ENCODE measurements at regions not wholly inside any gene's neighbourhood (a gene's known extent, or its start where the extent isn't known, plus 50 kb on each side); places are given as distances from the start of the nearest gene placed in this dataset.

DNA sequence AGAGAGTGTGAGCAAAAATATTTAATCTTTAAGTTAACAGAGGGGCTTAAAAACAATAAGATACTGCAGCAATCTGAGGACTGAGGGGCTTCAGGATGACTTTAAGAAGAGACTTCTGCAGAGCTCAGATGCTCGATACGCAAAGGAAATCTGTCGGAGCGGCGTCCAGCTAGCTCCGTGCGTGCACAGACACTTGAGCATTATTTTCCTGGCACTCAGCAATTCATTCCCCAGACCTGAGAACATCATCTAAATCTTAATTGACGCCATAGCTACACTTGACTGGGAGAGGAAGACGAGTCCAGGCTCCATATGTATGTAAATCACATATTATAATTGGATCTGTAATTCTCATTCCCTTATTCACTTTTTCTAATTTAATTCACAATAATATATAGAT is 228.2 kb downstream of the SOD2 start:
- Histone ChIP-seq H3K27ac (no peak overlapping the region), H3K36me3 (no peaks in the 10 kb centered on the region), H3K9me3 (no peaks in the 10 kb centered on the region), H3K4me3 (no peak overlapping the region), H3K4me1 (no peaks in the 10 kb centered on the region), H3K27me3 (peaks cover 0 to 7% (median 0%) of the 10 kb centered on the region in 7 donors)
- WGBS, 2 donors, result 65 to 72% methylated on average over 9 of the region's 9 CpGs
- ATAC-seq, result peak in 2 of 8 donors; percentile 42 to 73
- TF ChIP-seq, protein P1, sequence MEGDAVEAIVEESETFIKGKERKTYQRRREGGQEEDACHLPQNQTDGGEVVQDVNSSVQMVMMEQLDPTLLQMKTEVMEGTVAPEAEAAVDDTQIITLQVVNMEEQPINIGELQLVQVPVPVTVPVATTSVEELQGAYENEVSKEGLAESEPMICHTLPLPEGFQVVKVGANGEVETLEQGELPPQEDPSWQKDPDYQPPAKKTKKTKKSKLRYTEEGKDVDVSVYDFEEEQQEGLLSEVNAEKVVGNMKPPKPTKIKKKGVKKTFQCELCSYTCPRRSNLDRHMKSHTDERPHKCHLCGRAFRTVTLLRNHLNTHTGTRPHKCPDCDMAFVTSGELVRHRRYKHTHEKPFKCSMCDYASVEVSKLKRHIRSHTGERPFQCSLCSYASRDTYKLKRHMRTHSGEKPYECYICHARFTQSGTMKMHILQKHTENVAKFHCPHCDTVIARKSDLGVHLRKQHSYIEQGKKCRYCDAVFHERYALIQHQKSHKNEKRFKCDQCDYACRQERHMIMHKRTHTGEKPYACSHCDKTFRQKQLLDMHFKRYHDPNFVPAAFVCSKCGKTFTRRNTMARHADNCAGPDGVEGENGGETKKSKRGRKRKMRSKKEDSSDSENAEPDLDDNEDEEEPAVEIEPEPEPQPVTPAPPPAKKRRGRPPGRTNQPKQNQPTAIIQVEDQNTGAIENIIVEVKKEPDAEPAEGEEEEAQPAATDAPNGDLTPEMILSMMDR (IDR thresholded peaks at IDR 0.05), result no peak
- intact Hi-C loops (cut with DNase I), result loop anchor here in 3 of 10 donors (5.0 to 10.0 kb wide), 2 partner anchors 290 to 293 kb away; no protein-coding TSS in a partner anchor
- DNase-seq, result no peak

DNA sequence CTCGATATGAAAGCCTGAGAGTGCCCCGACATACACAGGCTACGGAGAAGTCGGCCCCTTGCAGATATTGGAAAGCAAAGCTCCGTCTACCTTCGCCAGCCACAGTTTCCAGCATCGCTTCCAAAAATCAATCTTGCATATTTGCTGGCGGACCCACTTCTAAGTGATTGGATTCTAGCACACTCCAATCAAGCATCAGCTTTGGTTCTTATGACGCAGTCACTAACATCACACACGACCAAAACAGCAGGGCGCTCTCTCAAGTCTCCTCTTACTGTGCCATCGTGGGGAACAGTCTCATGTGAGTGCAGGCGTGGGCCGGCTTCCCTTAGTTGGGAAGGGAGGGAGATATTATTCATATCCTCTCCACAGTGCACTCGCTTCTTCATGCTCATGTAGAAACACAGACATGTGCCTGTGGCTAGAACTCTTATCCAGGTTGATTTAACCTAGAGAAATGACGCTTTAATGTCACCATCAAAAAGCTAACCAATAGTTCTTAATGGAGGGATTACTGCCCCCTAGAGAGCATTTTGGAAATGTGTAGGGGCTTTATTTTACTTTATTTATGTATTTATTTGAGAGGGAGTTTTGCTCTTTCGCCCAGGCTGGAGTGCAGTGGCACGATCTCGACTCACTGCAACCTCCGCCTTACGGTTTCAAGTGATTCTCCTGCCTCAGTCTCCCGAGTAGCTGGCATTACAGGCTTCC is 229.8 kb downstream of the SOD2 start:
- intact Hi-C loops (cut with DNase I), result loop anchor here in 2 of 10 donors (5.0 to 10.0 kb wide), 2 partner anchors 288 to 291 kb away; no protein-coding TSS in a partner anchor
- Histone ChIP-seq H3K36me3 (no peaks in the 10 kb centered on the region), H3K9me3 (no peaks in the 10 kb centered on the region), H3K27me3 (peaks cover 0 to 7% (median 0%) of the 10 kb centered on the region in 7 donors), H3K27ac (no peak overlapping the region), H3K4me3 (no peak overlapping the region), H3K4me1 (no peaks in the 10 kb centered on the region)
- TF ChIP-seq, protein P1 (IDR thresholded peaks at IDR 0.05), result peak in 5 of 9 donors; percentile 19 to 48 (median 27)
- whole genome bisulfite sequencing, 2 donors, result 72 to 81% methylated on average over 22 of the region's 22 CpGs
- ATAC-seq, result no peak
- DNase-seq, result no peak

DNA sequence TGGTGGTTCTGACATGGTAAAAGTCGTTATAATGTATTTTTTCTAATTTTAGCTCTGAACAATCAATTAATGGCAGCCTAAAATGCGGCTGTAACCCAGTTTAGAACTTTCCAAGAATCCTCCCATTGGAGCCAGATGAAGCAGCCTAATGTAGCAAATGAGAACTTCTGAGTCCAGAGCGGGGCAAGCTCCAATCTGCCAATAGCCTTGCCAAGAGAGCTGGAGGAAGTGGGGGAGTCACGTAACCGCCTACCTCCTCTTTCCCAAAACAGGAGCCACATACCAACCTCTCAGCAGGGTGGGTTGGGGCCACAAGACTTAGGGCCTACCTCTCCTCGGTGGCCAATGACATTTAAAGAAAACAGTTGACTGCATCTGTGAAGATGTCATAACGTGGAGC is 230.6 kb downstream of the SOD2 start:
- Histone ChIP-seq H3K4me1 (no peaks in the 10 kb centered on the region), H3K27me3 (peaks cover 0 to 7% (median 0%) of the 10 kb centered on the region in 7 donors), H3K9me3 (no peaks in the 10 kb centered on the region), H3K36me3 (no peaks in the 10 kb centered on the region), H3K27ac (no peak overlapping the region), H3K4me3 (no peak overlapping the region)
- DNase-seq (no peak), ATAC-seq (no peak)
- WGBS, 2 donors, result 56 to 65% methylated on average over 7 of the region's 7 CpGs
- intact Hi-C loops (cut with DNase I), result loop anchor here in 2 of 10 donors (5.0 to 10.0 kb wide), 2 partner anchors 288 to 290 kb away; no protein-coding TSS in a partner anchor
- TF ChIP-seq, protein P1 (IDR thresholded peaks at IDR 0.05), result no peak

DNA sequence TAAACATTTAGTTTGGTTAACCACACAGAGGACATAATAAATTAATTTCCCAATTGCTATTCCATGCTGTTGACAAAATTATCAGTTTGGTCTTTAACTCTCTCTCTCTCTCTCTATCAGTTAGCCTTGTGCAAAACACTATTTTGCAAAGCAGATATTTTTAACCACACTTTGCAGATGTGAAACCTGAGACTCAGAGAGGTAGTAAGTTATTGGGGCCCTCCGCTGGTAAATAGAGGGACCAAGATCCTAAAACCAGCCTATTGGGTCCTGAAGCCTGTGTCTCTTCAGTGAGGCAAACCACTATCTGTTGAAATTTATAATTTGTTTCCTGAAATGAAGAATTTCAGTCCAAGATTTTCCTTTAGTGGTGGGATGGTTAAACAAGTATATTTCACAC is 231.0 kb downstream of the SOD2 start:
- whole genome bisulfite sequencing, 2 donors, result 74 to 85% methylated on average over 1 of the region's 1 CpG

More for the DNA sequence above, 231.0 kb downstream of the SOD2 start:
- Histone ChIP-seq H3K4me3 (no peak overlapping the region), H3K36me3 (no peaks in the 10 kb centered on the region), H3K27me3 (peaks cover 0 to 7% (median 0%) of the 10 kb centered on the region in 7 donors), H3K27ac (no peak overlapping the region), H3K4me1 (no peaks in the 10 kb centered on the region), H3K9me3 (no peaks in the 10 kb centered on the region)
- TF ChIP-seq, protein P1 (IDR thresholded peaks at IDR 0.05), result no peak
- DNase-seq, result no peak
- intact Hi-C loops (cut with DNase I), result loop anchor here in 2 of 10 donors (5.0 to 10.0 kb wide), 2 partner anchors 287 to 290 kb away; no protein-coding TSS in a partner anchor
- ATAC-seq, result no peak
